GM12874 (cell line): ENCODE measurements at regions not wholly inside any gene's neighbourhood (a gene's known extent, or its start where the extent isn't known, plus 50 kb on each side); places are given as distances from the start of the nearest gene placed in this dataset.

ENCODE experiments used
- TF ChIP-seq, protein P1 (sequence below): IDR thresholded peaks from 2 replicates; pipeline ENCODE4 v1.5.1; 2011; ENCODE audit warnings: low read depth, mild to moderate bottlenecking, control low read depth, low read length, moderate library complexity; ENCODE audit not compliant: insufficient read depth

- TF ChIP-seq, protein P1, sequence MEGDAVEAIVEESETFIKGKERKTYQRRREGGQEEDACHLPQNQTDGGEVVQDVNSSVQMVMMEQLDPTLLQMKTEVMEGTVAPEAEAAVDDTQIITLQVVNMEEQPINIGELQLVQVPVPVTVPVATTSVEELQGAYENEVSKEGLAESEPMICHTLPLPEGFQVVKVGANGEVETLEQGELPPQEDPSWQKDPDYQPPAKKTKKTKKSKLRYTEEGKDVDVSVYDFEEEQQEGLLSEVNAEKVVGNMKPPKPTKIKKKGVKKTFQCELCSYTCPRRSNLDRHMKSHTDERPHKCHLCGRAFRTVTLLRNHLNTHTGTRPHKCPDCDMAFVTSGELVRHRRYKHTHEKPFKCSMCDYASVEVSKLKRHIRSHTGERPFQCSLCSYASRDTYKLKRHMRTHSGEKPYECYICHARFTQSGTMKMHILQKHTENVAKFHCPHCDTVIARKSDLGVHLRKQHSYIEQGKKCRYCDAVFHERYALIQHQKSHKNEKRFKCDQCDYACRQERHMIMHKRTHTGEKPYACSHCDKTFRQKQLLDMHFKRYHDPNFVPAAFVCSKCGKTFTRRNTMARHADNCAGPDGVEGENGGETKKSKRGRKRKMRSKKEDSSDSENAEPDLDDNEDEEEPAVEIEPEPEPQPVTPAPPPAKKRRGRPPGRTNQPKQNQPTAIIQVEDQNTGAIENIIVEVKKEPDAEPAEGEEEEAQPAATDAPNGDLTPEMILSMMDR: no peak
These were observed 443.0 kb upstream of the MKI67 start for GRCh38 chr10:128568990-128569945.

DNA sequence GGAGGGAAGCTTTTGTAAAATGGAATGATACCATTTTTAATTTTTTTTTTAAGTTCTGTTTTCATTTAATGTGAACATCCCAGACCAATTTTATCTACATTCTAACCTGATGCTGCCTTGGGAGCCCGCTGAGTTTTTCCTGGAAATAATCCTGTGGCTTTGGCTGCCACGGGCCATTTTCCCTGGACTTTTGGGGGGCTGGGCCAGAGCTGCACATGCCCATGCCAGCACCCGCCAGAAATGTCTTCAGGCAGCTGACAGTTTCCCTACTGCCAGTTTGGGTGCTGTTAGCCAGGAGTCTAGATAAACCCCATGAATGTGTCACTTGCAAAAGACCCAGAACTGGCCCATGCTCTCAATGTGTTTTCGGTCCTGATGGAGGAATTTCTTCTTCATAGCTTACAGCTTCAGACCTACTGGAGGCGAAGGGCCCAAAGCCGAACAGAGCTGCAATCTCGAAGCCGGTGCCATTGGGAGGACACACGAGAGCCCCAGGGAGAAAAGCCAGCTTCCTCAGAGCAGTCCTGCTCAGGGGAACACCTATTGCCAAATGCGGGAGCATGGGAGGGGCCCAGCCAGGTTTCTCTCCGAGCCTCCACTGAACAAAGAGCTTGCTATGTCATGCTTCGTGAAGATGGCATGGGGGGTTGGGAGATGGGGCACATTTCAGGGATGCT, 444.2 kb upstream of the MKI67 start:
- TF ChIP-seq, protein P1: no peak

- TF ChIP-seq, protein P1: no peak
These were observed 444.8 kb upstream of the MKI67 start for GRCh38 chr10:128571071-128571470.

DNA sequence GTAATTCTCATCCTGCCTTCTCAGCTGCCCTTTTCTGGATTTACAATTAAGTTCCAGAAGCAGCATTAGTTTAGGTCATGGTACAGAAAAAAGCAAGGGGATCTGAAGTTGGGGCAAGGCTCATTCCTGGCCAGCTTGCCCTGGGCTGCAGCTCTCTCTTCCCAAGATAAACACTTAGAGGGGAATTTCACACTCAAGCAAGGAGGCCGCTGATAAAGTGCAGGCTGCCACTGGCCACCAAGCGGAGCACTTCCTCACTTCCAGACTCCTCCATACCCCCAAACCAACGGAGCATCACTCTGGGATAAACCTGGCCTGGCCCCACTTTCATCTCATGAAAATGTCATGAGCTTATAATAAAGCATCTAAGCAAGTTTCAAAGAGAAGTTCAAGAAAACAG, 445.5 kb upstream of the MKI67 start:
- TF ChIP-seq, protein P1: no peak

DNA sequence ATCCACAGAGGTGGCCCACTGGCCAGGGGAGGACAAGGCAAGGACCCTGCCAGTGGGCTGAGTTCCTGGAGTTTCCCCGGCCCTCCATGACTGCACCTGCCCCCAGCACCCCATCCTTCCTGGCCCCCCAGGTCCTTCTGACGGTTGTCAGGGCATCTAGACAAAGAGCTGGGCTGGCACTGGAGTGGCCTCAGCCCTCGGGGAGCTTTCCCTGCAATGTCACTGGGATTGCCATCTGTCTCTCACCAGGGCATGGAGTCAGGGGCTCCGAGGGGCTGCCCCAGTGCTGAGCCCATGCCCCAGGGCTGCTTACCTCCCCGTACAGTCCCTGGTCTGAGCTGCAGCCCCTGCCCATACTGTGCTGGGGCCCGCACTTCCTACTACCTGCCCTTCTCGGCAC, 446.5 kb upstream of the MKI67 start:
- TF ChIP-seq, protein P1: no peak

DNA sequence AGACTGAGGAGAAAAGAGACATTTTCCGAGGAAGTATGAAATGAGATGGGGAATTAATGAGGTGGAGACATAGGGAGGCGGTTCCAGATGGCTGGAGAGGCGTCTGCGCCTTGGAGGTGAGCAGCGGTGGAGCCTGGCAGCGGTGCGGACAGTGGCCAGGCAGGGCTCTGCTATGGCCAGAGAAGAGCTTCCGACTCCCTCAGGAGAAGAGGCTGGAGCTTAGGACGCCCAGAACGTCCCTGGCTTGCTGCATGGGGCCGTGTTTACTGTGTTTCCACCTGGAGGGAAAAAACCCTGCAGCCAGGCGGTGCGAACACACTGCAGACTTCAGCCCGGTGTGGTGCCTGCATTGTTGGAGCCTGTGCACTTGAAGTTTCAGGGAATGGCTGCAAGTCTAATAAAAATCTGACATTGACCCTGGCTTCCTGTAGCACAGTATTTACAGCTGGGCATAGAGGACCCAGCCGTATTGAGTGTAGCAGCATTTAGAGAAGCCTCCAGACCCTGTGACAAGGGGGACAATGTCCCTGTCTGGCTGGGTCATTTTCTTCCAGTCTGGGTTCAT, 447.1 kb upstream of the MKI67 start:
- TF ChIP-seq, protein P1: no peak

- TF ChIP-seq, protein P1: no peak
These were observed 447.8 kb upstream of the MKI67 start for GRCh38 chr10:128573986-128574385.
